Esophagus muscularis mucosa (tissue), 4 donors: ENCODE measurements at regions not wholly inside any gene's neighbourhood (a gene's known extent, or its start where the extent isn't known, plus 50 kb on each side); places are given as distances from the start of the nearest gene placed in this dataset.

Experiments
- DNase-seq: peaks from one replicate; pipeline ENCODE4 v3.0.0-alpha.2; 2017; ENCODE audit errors: extremely low spot score
- H3K27ac ChIP-seq, 4 donors: fragments of 200-600 bp; sonication (generic); replicated peaks in 1 of 4; 1 replicate in 3 of 4; 2 replicates in 1 of 4; pipeline ENCODE4 v1.5.1; 2016 to 2019; ENCODE audit warnings: mild to moderate bottlenecking in 1 of 4
- H3K27me3 ChIP-seq, 4 donors: fragments of 200-600 bp; sonication (generic); one replicate each; pipeline versions ENCODE4 v1.5.1 to v1.6.0; 2016 to 2019
- H3K36me3 ChIP-seq, 4 donors: fragments of 200-600 bp; sonication (generic); one replicate each; pipeline ENCODE4 v1.5.1; 2016 to 2019
- H3K4me1 ChIP-seq, 4 donors: fragments of 200-600 bp; sonication (generic); one replicate each; pipeline ENCODE4 v1.5.1; 2016 to 2019
- H3K4me3 ChIP-seq, 4 donors: fragments of 200-600 bp; sonication (generic); 1 replicate in 2 of 4; 2 replicates in 2 of 4; pipeline ENCODE4 v1.5.1; 2016 to 2019; ENCODE audit warnings: mild to moderate bottlenecking in 4 of 4, moderate library complexity in 1 of 4
- H3K9me3 ChIP-seq, 4 donors: fragments of 200-600 bp; sonication (generic); 1 replicate in 3 of 4; 2 replicates in 1 of 4; pipeline ENCODE4 v1.5.1; 2016 to 2019
- EP300 ChIP-seq: sonication (generic); formaldehyde crosslinking; IDR thresholded peaks from one replicate; pipeline ENCODE4 v1.6.1; 2017; ENCODE audit warnings: antibody characterized with exemption
- POLR2A ChIP-seq: fragments of 450-650 bp; IDR thresholded peaks from one replicate; pipeline ENCODE4 v1.6.1; 2017; ENCODE audit warnings: antibody characterized with exemption, moderate library complexity, mild to moderate bottlenecking, low read depth
- POLR2AphosphoS5 ChIP-seq, 2 donors: sonication (generic); formaldehyde crosslinking; IDR thresholded peaks; one replicate each; pipeline ENCODE4 v1.6.1; 2017; ENCODE audit warnings: antibody characterized with exemption in 2 of 2
- WGBS: methylation state at CpG from one replicate; pipeline ENCODE4 v1.1.5; 2018; 5-methylcytosine and 5-hydroxymethylcytosine counted together
- intact Hi-C: fragments of 100-400 bp; cut with DNase I; formaldehyde crosslinking; loops from one replicate; pipeline ENCODE4 v1.15.1; 2023
- TF ChIP-seq, protein P1 (sequence below), 3 experiments: fragments of 200-600 bp in 2 of 3; fragments of 450-650 bp in 1 of 3; sonication (generic) in 2 of 3; IDR thresholded peaks; one replicate each; pipeline ENCODE4 v1.5.1; 2017 to 2019; ENCODE audit warnings: antibody characterized with exemption in 3 of 3, mild to moderate bottlenecking in 2 of 3, moderate library complexity in 1 of 3

DNA sequence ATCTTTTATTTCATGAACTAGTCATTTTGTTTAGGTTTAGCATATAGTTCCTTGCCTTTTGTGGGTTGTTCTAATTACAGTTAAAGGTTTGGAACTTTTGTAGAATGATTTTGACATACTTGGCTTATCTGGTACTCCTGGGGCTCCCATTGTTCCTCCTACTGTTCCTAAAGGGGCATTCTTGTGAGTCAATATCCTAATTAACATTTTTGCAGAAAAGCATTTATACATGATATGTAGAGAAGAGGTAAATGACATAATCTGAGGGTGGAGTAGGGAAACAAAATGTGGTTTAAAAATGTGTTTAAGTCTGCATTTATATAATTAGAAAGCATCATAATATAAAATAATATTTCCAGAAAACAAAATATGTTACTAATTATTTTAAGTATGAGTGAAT, 529.2 kb downstream of the FAT4 start:
- DNase-seq = no peak
- Histone ChIP-seq H3K36me3 (no peaks in the 10 kb centered on the region), H3K4me1 (no peaks in the 10 kb centered on the region), H3K27ac (no peak overlapping the region), H3K4me3 (no peak overlapping the region), H3K9me3 (no peaks in the 10 kb centered on the region), H3K27me3 (no peaks in the 10 kb centered on the region)
- TF ChIP-seq POLR2AphosphoS5 (IDR thresholded peaks at IDR 0.05) (no peak), POLR2A (no peak), EP300 (no peak)
- TF ChIP-seq, protein P1, sequence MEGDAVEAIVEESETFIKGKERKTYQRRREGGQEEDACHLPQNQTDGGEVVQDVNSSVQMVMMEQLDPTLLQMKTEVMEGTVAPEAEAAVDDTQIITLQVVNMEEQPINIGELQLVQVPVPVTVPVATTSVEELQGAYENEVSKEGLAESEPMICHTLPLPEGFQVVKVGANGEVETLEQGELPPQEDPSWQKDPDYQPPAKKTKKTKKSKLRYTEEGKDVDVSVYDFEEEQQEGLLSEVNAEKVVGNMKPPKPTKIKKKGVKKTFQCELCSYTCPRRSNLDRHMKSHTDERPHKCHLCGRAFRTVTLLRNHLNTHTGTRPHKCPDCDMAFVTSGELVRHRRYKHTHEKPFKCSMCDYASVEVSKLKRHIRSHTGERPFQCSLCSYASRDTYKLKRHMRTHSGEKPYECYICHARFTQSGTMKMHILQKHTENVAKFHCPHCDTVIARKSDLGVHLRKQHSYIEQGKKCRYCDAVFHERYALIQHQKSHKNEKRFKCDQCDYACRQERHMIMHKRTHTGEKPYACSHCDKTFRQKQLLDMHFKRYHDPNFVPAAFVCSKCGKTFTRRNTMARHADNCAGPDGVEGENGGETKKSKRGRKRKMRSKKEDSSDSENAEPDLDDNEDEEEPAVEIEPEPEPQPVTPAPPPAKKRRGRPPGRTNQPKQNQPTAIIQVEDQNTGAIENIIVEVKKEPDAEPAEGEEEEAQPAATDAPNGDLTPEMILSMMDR (IDR thresholded peaks at IDR 0.05) = no peak
- intact Hi-C loops = no loop called here

GRCh38 chr4:125847518-125847917, 532.8 kb downstream of the FAT4 start:
- no peaks in the 10 kb centered on the region for H3K27me3 ChIP-seq
- H3K4me1 ChIP-seq = no peaks in the 10 kb centered on the region
- intact Hi-C loops = no loop called here
- DNase-seq = no peak
- H3K27ac ChIP-seq = no peak overlapping the region
- no peaks in the 10 kb centered on the region for H3K36me3 ChIP-seq
- H3K9me3 ChIP-seq = no peaks in the 10 kb centered on the region
- TF ChIP-seq, protein P1 (IDR thresholded peaks at IDR 0.05) = no peak
- no peak for TF ChIP-seq POLR2A
- TF ChIP-seq POLR2AphosphoS5 (IDR thresholded peaks at IDR 0.05) = no peak
- no peak for TF ChIP-seq EP300
- H3K4me3 ChIP-seq = no peak overlapping the region
- 90% methylated on average over 3 of the region's 3 CpGs for WGBS

DNA sequence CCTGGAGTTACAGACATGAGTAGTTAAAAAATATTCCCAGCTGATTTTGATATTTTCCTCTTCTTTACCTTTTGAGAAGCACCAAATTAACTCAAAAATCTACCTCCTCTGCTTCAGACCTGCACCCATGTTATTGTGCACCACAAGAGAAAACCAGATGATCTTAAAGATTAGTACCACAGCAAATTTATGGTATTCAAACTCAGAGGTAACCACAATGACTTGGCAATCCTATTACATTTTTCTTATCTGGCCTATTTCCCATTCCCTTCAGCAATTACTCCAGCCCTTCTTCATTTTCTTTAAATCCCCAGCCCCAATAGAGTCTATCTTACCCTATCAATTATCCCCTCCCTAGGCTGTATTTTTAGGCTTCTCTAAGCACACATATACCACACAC, 535.1 kb downstream of the FAT4 start:
- no peaks in the 10 kb centered on the region for H3K27me3 ChIP-seq
- TF ChIP-seq POLR2AphosphoS5 (IDR thresholded peaks at IDR 0.05) = no peak

GRCh38 chr4:125891597-125892258, 577.0 kb downstream of the FAT4 start:
- DNase-seq = no peak
- TF ChIP-seq POLR2A (no peak), EP300 (no peak), POLR2AphosphoS5 (IDR thresholded peaks at IDR 0.05) (no peak)
- TF ChIP-seq, protein P1 (IDR thresholded peaks at IDR 0.05) = no peak
- no peaks in the 10 kb centered on the region for H3K27me3 ChIP-seq
- no peaks in the 10 kb centered on the region for H3K9me3 ChIP-seq
- H3K4me3 ChIP-seq = no peak overlapping the region
- no peaks in the 10 kb centered on the region for H3K4me1 ChIP-seq
- WGBS = 40% methylated on average over 4 of the region's 4 CpGs
- intact Hi-C loops = no loop called here
- no peaks in the 10 kb centered on the region for H3K36me3 ChIP-seq
- H3K27ac ChIP-seq = no peak overlapping the region

More for the DNA sequence above, 535.1 kb downstream of the FAT4 start:
- no peak overlapping the region for H3K4me3 ChIP-seq
- no peak overlapping the region for H3K27ac ChIP-seq
- no peaks in the 10 kb centered on the region for H3K9me3 ChIP-seq
- no peaks in the 10 kb centered on the region for H3K4me1 ChIP-seq
- intact Hi-C loops = no loop called here
- no peak for DNase-seq
- no peaks in the 10 kb centered on the region for H3K36me3 ChIP-seq

- TF ChIP-seq POLR2A (no peak), EP300 (no peak), POLR2AphosphoS5 (IDR thresholded peaks at IDR 0.05) (no peak)
- TF ChIP-seq, protein P1 (IDR thresholded peaks at IDR 0.05) = no peak
- H3K4me3 ChIP-seq = no peak overlapping the region
- no peak overlapping the region for H3K27ac ChIP-seq
- H3K4me1 ChIP-seq = no peaks in the 10 kb centered on the region
- intact Hi-C loops = no loop called here
- no peak for DNase-seq
- no peaks in the 10 kb centered on the region for H3K9me3 ChIP-seq
- WGBS = 82% methylated on average over 1 of the region's 1 CpG
- H3K36me3 ChIP-seq = no peaks in the 10 kb centered on the region
- H3K27me3 ChIP-seq = no peaks in the 10 kb centered on the region
Observed at GRCh38 chr4:125904802-125905201, 590.0 kb downstream of the FAT4 start.
